HCT116 (cell line): ENCODE measurements at regions not wholly inside any gene's neighbourhood (a gene's known extent, or its start where the extent isn't known, plus 50 kb on each side); places are given as distances from the start of the nearest gene placed in this dataset.

Experiments used
- ATAC-seq: fragments of 200-7000 bp; cut with Tn5 transposase; 2 replicates; pipeline ENCODE4 v1.9.1; 2020; ENCODE audit warnings: mild to moderate bottlenecking, moderate library complexity
- BruUV-seq: library from RNA; stranded (reverse); fragments of 400-500 nt; replicated peaks from 2 replicates; lab custom pipeline; 2021; lab: Mats Ljungman, UMichigan
- CTCF ChIA-PET: fragments of 300-600 bp; sonication (Branson Sonifier 250); formaldehyde crosslinking; loops from one replicate; lab custom pipeline; 2021; ENCODE audit warnings: antibody characterized with exemption; lab: Charles Lee
- POLR2A ChIA-PET: fragments of 300-600, 350-600 bp; sonication (Branson Sonifier 250); formaldehyde crosslinking; loops from one replicate; lab custom pipeline; 2021; ENCODE audit warnings: antibody characterized with exemption; lab: Charles Lee
- RAD21 ChIA-PET, 2 experiments: fragments of 300-600 bp; sonication (Branson Sonifier 250); formaldehyde crosslinking; loops; one replicate each; lab custom pipeline; 2023; ENCODE audit warnings: low total read pairs in 2 of 2; ENCODE audit not compliant: uncharacterized antibody in 2 of 2, unreplicated experiment in 2 of 2, low non-redundant PET in 1 of 2; lab: Charles Lee
- DNase-seq: peaks from one replicate; pipeline ENCODE4 v3.0.0-alpha.2; 2010; ENCODE audit warnings: low read depth, low spot score
- H2AFZ ChIP-seq: fragments of 200-600 bp; shearing (Covaris generic), sonication (generic); 2 replicates; pipeline ENCODE4 v1.6.1; 2017; ENCODE audit warnings: low read depth, mixed run types, mixed read lengths, antibody characterized with exemption, low read length; ENCODE audit not compliant: poor library complexity, severe bottlenecking
- H3K27ac ChIP-seq: 2 replicates; pipeline ENCODE4 v1.5.1; 2012; ENCODE audit warnings: low read depth, low read length
- H3K27me3 ChIP-seq: fragments of 200-600 bp; sonication (generic); 2 replicates; pipeline ENCODE4 v1.6.1; 2016; ENCODE audit warnings: mixed run types, low read length, mixed read lengths; ENCODE audit not compliant: insufficient read depth
- H3K36me3 ChIP-seq, 2 experiments: fragments of 200-500 bp in 1 of 2; fragments of 200-600 bp in 1 of 2; sonication (Bioruptor generic) in 1 of 2; sonication (generic) in 1 of 2; 2 replicates each; pipeline versions ENCODE4 v1.5.1 to v1.6.1; 2014 to 2016; ENCODE audit warnings: low read length in 2 of 2, inconsistent platforms in 1 of 2, mixed read lengths in 1 of 2, mixed run types in 1 of 2; ENCODE audit not compliant: insufficient read depth in 2 of 2, control insufficient read depth in 1 of 2
- H3K4me1 ChIP-seq, 2 experiments: fragments of 200-600 bp in 1 of 2; sonication (generic) in 1 of 2; 2 replicates each; pipeline versions ENCODE4 v1.5.1 to v1.6.1; 2012 to 2017; ENCODE audit warnings: low read length in 2 of 2, inconsistent platforms in 1 of 2, mild to moderate bottlenecking in 1 of 2, mixed read lengths in 1 of 2, mixed run types in 1 of 2, moderate library complexity in 1 of 2; ENCODE audit not compliant: insufficient read depth in 2 of 2, control insufficient read depth in 1 of 2
- H3K4me2 ChIP-seq: fragments of 200-600 bp; sonication (generic); 2 replicates; pipeline ENCODE4 v1.6.1; 2017; ENCODE audit warnings: mixed run types, low read length, mixed read lengths
- H3K4me3 ChIP-seq, 2 experiments: fragments of 200-600 bp in 1 of 2; sonication (generic) in 1 of 2; replicated peaks in 1 of 2; 2 replicates each; pipeline ENCODE4 v1.5.1; 2011 to 2016; ENCODE audit warnings: low read length in 2 of 2, control low read depth in 1 of 2, low read depth in 1 of 2, mild to moderate bottlenecking in 1 of 2, mixed read lengths in 1 of 2, mixed run types in 1 of 2
- H3K79me2 ChIP-seq: fragments of 200-600 bp; sonication (generic); 2 replicates; pipeline ENCODE4 v1.6.1; 2017; ENCODE audit warnings: mild to moderate bottlenecking, mixed run types, low read length, moderate library complexity, mixed read lengths; ENCODE audit not compliant: insufficient read depth
- H3K9ac ChIP-seq: fragments of 200-600 bp; sonication (generic); 2 replicates; pipeline ENCODE4 v1.6.1; 2016; ENCODE audit warnings: low read length, mixed read lengths
- H3K9me2 ChIP-seq: fragments of 200-600 bp; sonication (generic), shearing (Covaris generic); 2 replicates; pipeline ENCODE4 v1.6.1; 2017; ENCODE audit warnings: mixed run types, mild to moderate bottlenecking, moderate library complexity; ENCODE audit not compliant: insufficient read depth
- H3K9me3 ChIP-seq, 2 experiments: fragments of 200-500 bp in 1 of 2; fragments of 200-600 bp in 1 of 2; sonication (Bioruptor generic) in 1 of 2; sonication (generic) in 1 of 2; 2 replicates each; pipeline ENCODE4 v1.6.1; 2014 to 2017; ENCODE audit warnings: low read length in 2 of 2, mixed read lengths in 2 of 2, inconsistent platforms in 1 of 2, low read depth in 1 of 2, mild to moderate bottlenecking in 1 of 2, mixed run types in 1 of 2, moderate library complexity in 1 of 2; ENCODE audit not compliant: control insufficient read depth in 1 of 2, insufficient read depth in 1 of 2
- H4K20me1 ChIP-seq: fragments of 200-600 bp; sonication (generic), shearing (Covaris generic); 2 replicates; pipeline ENCODE4 v1.6.1; 2017; ENCODE audit warnings: mixed run types, mild to moderate bottlenecking, moderate library complexity; ENCODE audit not compliant: insufficient read depth
- ATF3 ChIP-seq: IDR thresholded peaks from 2 replicates; pipeline ENCODE4 v1.6.1; 2012
- CBX3 ChIP-seq: IDR thresholded peaks from 2 replicates; pipeline ENCODE4 v1.6.1; 2012; ENCODE audit warnings: low read depth
- CEBPB ChIP-seq: IDR thresholded peaks from 2 replicates; pipeline ENCODE4 v1.6.1; 2012; ENCODE audit warnings: low read depth
- CTCF ChIP-seq, 3 experiments: fragments of 200-600 bp in 1 of 3; sonication (generic) in 1 of 3; IDR thresholded peaks in 2 of 3; conservative IDR thresholded peaks in 1 of 3; 2 replicates each; pipeline ENCODE4 v1.5.1; 2012 to 2017; ENCODE audit warnings: low read depth in 2 of 3, low read length in 2 of 3, antibody characterized with exemption in 1 of 3, borderline replicate concordance in 1 of 3, control low read depth in 1 of 3, mild to moderate bottlenecking in 1 of 3, mixed read lengths in 1 of 3, mixed run types in 1 of 3, moderate library complexity in 1 of 3; ENCODE audit not compliant: insufficient read depth in 1 of 3
- EGR1 ChIP-seq: IDR thresholded peaks from 2 replicates; pipeline ENCODE4 v1.6.1; 2012; ENCODE audit warnings: low read depth
- ELF1 ChIP-seq: IDR thresholded peaks from 2 replicates; pipeline ENCODE4 v1.6.1; 2012; ENCODE audit warnings: low read depth, borderline replicate concordance
- EZH2 ChIP-seq: fragments of 200-600 bp; sonication (generic); IDR thresholded peaks from 2 replicates; pipeline ENCODE4 v1.6.1; 2017; ENCODE audit warnings: antibody characterized with exemption, mixed run types
- FOSL1 ChIP-seq: IDR thresholded peaks from 2 replicates; pipeline ENCODE4 v1.6.1; 2012; ENCODE audit warnings: low read depth
- MAX ChIP-seq: IDR thresholded peaks from 2 replicates; pipeline ENCODE4 v1.6.1; 2012
- POLR2A ChIP-seq: IDR thresholded peaks from 2 replicates; pipeline ENCODE4 v1.7.0; 2011; ENCODE audit warnings: borderline replicate concordance; ENCODE audit not compliant: insufficient read depth, insufficient read length; ENCODE audit errors: extremely low read depth
- POLR2AphosphoS5 ChIP-seq: IDR thresholded peaks from 2 replicates; pipeline ENCODE4 v1.6.1; 2011; ENCODE audit warnings: mild to moderate bottlenecking, low read depth, low read length, moderate library complexity
- SIN3A ChIP-seq: IDR thresholded peaks from 2 replicates; pipeline ENCODE4 v1.6.1; 2012; ENCODE audit warnings: low read depth
- SP1 ChIP-seq: IDR thresholded peaks from 2 replicates; pipeline ENCODE4 v1.6.1; 2012; ENCODE audit warnings: low read depth
- SRF ChIP-seq: IDR thresholded peaks from 2 replicates; pipeline ENCODE4 v1.6.1; 2012; ENCODE audit warnings: low read depth
- TCF7L2 ChIP-seq: IDR thresholded peaks from 2 replicates; pipeline ENCODE4 v1.7.0; 2011; ENCODE audit warnings: borderline replicate concordance, inconsistent platforms; ENCODE audit not compliant: insufficient read depth, insufficient read length; ENCODE audit errors: extremely low read depth
- YY1 ChIP-seq: IDR thresholded peaks from 2 replicates; pipeline ENCODE4 v1.6.1; 2011; ENCODE audit warnings: low read length, low read depth, moderate library complexity, mild to moderate bottlenecking; ENCODE audit not compliant: insufficient replicate concordance; ENCODE audit errors: extremely low read depth
- ZBTB33 ChIP-seq: IDR thresholded peaks from 2 replicates; pipeline ENCODE4 v1.6.1; 2011; ENCODE audit warnings: mild to moderate bottlenecking, low read length, moderate library complexity; ENCODE audit not compliant: insufficient replicate concordance; ENCODE audit errors: extremely low read depth
- ZNF274 ChIP-seq: fragments of 200-500 bp; sonication (Bioruptor generic); IDR thresholded peaks from 2 replicates; pipeline ENCODE4 v1.6.1; 2014; ENCODE audit warnings: mild to moderate bottlenecking, low read depth, low read length, inconsistent platforms
- intact Hi-C: fragments of 100-400 bp; cut with micrococcal nuclease; formaldehyde crosslinking; loops from 2 replicates; pipeline ENCODE4 v1.10.0; 2022

- BruUV-seq: no TSS peak
- CTCF ChIA-PET: no interaction called here
- H2AFZ ChIP-seq: no peak overlapping the region
- no peak overlapping the region for H3K4me3 ChIP-seq
- no peak for ATAC-seq
- H3K9ac ChIP-seq: no peak overlapping the region
- intact Hi-C loops: no loop called here
- H3K27ac ChIP-seq: no peak overlapping the region
- H3K4me1 ChIP-seq: no peaks in the 10 kb centered on the region
- TF ChIP-seq CTCF (IDR thresholded peaks at IDR 0.05 in 2 of 3, conservative IDR thresholded peaks at IDR 0.05 in 1 of 3; ENCODE audit: borderline replicate concordance in 1 of 3, insufficient read depth in 1 of 3, low read depth in 2 of 3, low read length in 2 of 3) (no peak), ZBTB33 (no peak), ATF3 (no peak), YY1 (no peak), POLR2AphosphoS5 (no peak), SIN3A (no peak), ZNF274 (no peak), ELF1 (no peak), SP1 (no peak), POLR2A (no peak), FOSL1 (no peak), CEBPB (no peak), MAX (no peak), CBX3 (no peak), TCF7L2 (no peak), SRF (no peak), EZH2 (no peak), EGR1 (no peak)
- no peaks in the 10 kb centered on the region for H3K79me2 ChIP-seq
- H4K20me1 ChIP-seq: no peaks in the 10 kb centered on the region
- POLR2A ChIA-PET: no interaction called here
- no peaks in the 10 kb centered on the region for H3K9me2 ChIP-seq
- DNase-seq: no peak
- no peaks in the 10 kb centered on the region for H3K36me3 ChIP-seq
- no peak overlapping the region for H3K4me2 ChIP-seq
- 0 out of 2 replicates have a peak, but pooled peaks cover 3% of the 10 kb centered on the region for H3K27me3 ChIP-seq
- RAD21 ChIA-PET: no interaction called here
- no peaks in the 10 kb centered on the region for H3K9me3 ChIP-seq
Measured at GRCh38 chr11:92845390-92845789, 124.1 kb upstream of the MTNR1B start.
